ENCODE measurements at regions not wholly inside any gene's neighbourhood (a gene's known extent, or its start where the extent isn't known, plus 50 kb on each side); places are given as distances from the start of the nearest gene placed in this dataset.

DNA sequence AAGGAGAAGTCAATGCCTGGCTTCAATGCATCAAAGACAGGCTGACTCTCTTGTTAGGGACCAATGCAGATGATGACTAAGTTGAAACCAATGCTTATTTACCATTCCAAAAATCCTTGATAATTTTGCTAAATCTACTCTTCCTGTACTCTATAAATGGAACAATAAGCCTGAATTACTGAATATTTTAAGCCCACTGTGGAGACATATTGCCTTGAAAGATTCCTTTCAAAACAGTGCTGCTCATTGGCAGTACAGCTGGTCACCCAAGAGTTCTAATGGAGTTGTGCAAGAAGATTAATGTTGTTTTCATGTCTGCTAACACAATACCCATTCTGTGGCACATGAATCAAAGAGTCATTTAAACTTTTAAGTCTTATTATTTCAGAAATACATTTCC is 181.0 kb upstream of the CBLB start (continued):
- TF ChIP-seq, protein P1, sequence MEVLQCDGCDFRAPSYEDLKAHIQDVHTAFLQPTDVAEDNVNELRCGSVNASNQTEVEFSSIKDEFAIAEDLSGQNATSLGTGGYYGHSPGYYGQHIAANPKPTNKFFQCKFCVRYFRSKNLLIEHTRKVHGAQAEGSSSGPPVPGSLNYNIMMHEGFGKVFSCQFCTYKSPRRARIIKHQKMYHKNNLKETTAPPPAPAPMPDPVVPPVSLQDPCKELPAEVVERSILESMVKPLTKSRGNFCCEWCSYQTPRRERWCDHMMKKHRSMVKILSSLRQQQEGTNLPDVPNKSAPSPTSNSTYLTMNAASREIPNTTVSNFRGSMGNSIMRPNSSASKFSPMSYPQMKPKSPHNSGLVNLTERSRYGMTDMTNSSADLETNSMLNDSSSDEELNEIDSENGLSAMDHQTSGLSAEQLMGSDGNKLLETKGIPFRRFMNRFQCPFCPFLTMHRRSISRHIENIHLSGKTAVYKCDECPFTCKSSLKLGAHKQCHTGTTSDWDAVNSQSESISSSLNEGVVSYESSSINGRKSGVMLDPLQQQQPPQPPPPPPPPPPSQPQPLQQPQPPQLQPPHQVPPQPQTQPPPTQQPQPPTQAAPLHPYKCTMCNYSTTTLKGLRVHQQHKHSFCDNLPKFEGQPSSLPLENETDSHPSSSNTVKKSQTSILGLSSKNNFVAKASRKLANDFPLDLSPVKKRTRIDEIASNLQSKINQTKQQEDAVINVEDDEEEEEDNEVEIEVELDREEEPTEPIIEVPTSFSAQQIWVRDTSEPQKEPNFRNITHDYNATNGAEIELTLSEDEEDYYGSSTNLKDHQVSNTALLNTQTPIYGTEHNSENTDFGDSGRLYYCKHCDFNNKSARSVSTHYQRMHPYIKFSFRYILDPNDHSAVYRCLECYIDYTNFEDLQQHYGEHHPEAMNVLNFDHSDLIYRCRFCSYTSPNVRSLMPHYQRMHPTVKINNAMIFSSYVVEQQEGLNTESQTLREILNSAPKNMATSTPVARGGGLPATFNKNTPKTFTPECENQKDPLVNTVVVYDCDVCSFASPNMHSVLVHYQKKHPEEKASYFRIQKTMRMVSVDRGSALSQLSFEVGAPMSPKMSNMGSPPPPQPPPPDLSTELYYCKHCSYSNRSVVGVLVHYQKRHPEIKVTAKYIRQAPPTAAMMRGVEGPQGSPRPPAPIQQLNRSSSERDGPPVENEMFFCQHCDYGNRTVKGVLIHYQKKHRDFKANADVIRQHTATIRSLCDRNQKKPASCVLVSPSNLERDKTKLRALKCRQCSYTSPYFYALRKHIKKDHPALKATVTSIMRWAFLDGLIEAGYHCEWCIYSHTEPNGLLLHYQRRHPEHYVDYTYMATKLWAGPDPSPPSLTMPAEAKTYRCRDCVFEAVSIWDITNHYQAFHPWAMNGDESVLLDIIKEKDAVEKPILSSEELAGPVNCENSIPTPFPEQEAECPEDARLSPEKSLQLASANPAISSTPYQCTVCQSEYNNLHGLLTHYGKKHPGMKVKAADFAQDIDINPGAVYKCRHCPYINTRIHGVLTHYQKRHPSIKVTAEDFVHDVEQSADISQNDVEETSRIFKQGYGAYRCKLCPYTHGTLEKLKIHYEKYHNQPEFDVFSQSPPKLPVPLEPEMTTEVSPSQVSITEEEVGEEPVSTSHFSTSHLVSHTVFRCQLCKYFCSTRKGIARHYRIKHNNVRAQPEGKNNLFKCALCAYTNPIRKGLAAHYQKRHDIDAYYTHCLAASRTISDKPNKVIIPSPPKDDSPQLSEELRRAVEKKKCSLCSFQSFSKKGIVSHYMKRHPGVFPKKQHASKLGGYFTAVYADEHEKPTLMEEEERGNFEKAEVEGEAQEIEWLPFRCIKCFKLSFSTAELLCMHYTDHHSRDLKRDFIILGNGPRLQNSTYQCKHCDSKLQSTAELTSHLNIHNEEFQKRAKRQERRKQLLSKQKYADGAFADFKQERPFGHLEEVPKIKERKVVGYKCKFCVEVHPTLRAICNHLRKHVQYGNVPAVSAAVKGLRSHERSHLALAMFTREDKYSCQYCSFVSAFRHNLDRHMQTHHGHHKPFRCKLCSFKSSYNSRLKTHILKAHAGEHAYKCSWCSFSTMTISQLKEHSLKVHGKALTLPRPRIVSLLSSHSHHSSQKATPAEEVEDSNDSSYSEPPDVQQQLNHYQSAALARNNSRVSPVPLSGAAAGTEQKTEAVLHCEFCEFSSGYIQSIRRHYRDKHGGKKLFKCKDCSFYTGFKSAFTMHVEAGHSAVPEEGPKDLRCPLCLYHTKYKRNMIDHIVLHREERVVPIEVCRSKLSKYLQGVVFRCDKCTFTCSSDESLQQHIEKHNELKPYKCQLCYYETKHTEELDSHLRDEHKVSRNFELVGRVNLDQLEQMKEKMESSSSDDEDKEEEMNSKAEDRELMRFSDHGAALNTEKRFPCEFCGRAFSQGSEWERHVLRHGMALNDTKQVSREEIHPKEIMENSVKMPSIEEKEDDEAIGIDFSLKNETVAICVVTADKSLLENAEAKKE (CRISPR knock-in tag; IDR thresholded peaks at IDR 0.05) = no peak
- no peak for TF ChIP-seq JUNB (IDR thresholded peaks at IDR 0.05; ENCODE audit: unreplicated experiment)
- TF ChIP-seq EZH2 (IDR thresholded peaks at IDR 0.05; ENCODE audit: low read depth, unreplicated experiment) = no peak
- no peak for TF ChIP-seq NANOG (IDR thresholded peaks at IDR 0.05; ENCODE audit: borderline replicate concordance)
- no peak for TF ChIP-seq CREB1 (CRISPR knock-in tag; IDR thresholded peaks at IDR 0.05; ENCODE audit: low read depth)
- TF ChIP-seq, protein P2, sequence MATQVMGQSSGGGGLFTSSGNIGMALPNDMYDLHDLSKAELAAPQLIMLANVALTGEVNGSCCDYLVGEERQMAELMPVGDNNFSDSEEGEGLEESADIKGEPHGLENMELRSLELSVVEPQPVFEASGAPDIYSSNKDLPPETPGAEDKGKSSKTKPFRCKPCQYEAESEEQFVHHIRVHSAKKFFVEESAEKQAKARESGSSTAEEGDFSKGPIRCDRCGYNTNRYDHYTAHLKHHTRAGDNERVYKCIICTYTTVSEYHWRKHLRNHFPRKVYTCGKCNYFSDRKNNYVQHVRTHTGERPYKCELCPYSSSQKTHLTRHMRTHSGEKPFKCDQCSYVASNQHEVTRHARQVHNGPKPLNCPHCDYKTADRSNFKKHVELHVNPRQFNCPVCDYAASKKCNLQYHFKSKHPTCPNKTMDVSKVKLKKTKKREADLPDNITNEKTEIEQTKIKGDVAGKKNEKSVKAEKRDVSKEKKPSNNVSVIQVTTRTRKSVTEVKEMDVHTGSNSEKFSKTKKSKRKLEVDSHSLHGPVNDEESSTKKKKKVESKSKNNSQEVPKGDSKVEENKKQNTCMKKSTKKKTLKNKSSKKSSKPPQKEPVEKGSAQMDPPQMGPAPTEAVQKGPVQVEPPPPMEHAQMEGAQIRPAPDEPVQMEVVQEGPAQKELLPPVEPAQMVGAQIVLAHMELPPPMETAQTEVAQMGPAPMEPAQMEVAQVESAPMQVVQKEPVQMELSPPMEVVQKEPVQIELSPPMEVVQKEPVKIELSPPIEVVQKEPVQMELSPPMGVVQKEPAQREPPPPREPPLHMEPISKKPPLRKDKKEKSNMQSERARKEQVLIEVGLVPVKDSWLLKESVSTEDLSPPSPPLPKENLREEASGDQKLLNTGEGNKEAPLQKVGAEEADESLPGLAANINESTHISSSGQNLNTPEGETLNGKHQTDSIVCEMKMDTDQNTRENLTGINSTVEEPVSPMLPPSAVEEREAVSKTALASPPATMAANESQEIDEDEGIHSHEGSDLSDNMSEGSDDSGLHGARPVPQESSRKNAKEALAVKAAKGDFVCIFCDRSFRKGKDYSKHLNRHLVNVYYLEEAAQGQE (IDR thresholded peaks at IDR 0.05; ENCODE audit: unreplicated experiment) = no peak
- TF ChIP-seq, protein P3, sequence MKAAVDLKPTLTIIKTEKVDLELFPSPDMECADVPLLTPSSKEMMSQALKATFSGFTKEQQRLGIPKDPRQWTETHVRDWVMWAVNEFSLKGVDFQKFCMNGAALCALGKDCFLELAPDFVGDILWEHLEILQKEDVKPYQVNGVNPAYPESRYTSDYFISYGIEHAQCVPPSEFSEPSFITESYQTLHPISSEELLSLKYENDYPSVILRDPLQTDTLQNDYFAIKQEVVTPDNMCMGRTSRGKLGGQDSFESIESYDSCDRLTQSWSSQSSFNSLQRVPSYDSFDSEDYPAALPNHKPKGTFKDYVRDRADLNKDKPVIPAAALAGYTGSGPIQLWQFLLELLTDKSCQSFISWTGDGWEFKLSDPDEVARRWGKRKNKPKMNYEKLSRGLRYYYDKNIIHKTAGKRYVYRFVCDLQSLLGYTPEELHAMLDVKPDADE (IDR thresholded peaks at IDR 0.05) = no peak

All from GM23338 (cell line).